Mesenchymal stem cell (in vitro differentiated cells and primary cell): ENCODE measurements at regions not wholly inside any gene's neighbourhood (a gene's known extent, or its start where the extent isn't known, plus 50 kb on each side); places are given as distances from the start of the nearest gene placed in this dataset.

Experiments used
- DNase-seq: peaks from one replicate; pipeline ENCODE4 v3.0.0-alpha.2; 2013
- H2AFZ ChIP-seq: one replicate; pipeline ENCODE4 v1.6.1; 2013; ENCODE audit warnings: low read depth, mild to moderate bottlenecking, control low read depth, inconsistent platforms, low read length, moderate library complexity
- H2AK5ac ChIP-seq: 2 replicates; pipeline ENCODE4 v1.6.1; 2013; ENCODE audit warnings: low read length, moderate library complexity, mild to moderate bottlenecking, inconsistent platforms; ENCODE audit not compliant: severe bottlenecking
- H2BK120ac ChIP-seq: one replicate; pipeline ENCODE4 v1.6.1; 2013; ENCODE audit warnings: low read depth, mild to moderate bottlenecking, inconsistent platforms, low read length, moderate library complexity
- H2BK12ac ChIP-seq, 2 experiments: one replicate each; pipeline ENCODE4 v1.6.1; 2013; ENCODE audit warnings: inconsistent platforms in 2 of 2, low read length in 2 of 2, mild to moderate bottlenecking in 2 of 2, moderate library complexity in 2 of 2, control low read depth in 1 of 2
- H2BK15ac ChIP-seq: one replicate; pipeline ENCODE4 v1.6.1; 2013; ENCODE audit warnings: mild to moderate bottlenecking, low read depth, inconsistent platforms; ENCODE audit not compliant: poor library complexity, severe bottlenecking
- H2BK5ac ChIP-seq: 2 replicates; pipeline ENCODE4 v1.6.1; 2013; ENCODE audit warnings: low read depth, mild to moderate bottlenecking, low read length, control low read depth, inconsistent platforms; ENCODE audit not compliant: poor library complexity, severe bottlenecking
- H3K14ac ChIP-seq, 2 experiments: one replicate each; pipeline ENCODE4 v1.6.1; 2013; ENCODE audit warnings: inconsistent platforms in 2 of 2, low read length in 2 of 2, control low read depth in 1 of 2, mild to moderate bottlenecking in 1 of 2, moderate library complexity in 1 of 2
- H3K18ac ChIP-seq, 2 experiments: one replicate each; pipeline ENCODE4 v1.6.1; 2013; ENCODE audit warnings: inconsistent platforms in 2 of 2, low read length in 2 of 2, control low read depth in 1 of 2, low read depth in 1 of 2, mild to moderate bottlenecking in 1 of 2
- H3K23ac ChIP-seq, 2 experiments: one replicate each; pipeline ENCODE4 v1.6.1; 2013; ENCODE audit warnings: inconsistent platforms in 2 of 2, low read length in 2 of 2, mild to moderate bottlenecking in 2 of 2, moderate library complexity in 2 of 2, control low read depth in 1 of 2
- H3K27ac ChIP-seq: 2 replicates; pipeline ENCODE4 v1.5.1; 2013; ENCODE audit warnings: mild to moderate bottlenecking, moderate library complexity, low read length, control low read depth, inconsistent platforms; ENCODE audit not compliant: poor library complexity, severe bottlenecking
- H3K27me3 ChIP-seq, 2 experiments: 2 replicates each; pipeline versions ENCODE4 v1.6.1 to v1.7.0; 2013; ENCODE audit warnings: low read length in 2 of 2, mild to moderate bottlenecking in 2 of 2, moderate library complexity in 2 of 2, control low read depth in 1 of 2, inconsistent platforms in 1 of 2; ENCODE audit not compliant: control insufficient read depth in 1 of 2, insufficient read depth in 1 of 2
- H3K36me3 ChIP-seq, 2 experiments: 2 replicates each; pipeline versions ENCODE4 v1.6.1 to v1.7.0; 2013; ENCODE audit warnings: low read length in 2 of 2, control low read depth in 1 of 2, inconsistent platforms in 1 of 2, low read depth in 1 of 2, mild to moderate bottlenecking in 1 of 2; ENCODE audit not compliant: insufficient read depth in 2 of 2, control insufficient read depth in 1 of 2
- H3K4ac ChIP-seq, 2 experiments: one replicate each; pipeline ENCODE4 v1.6.1; 2013; ENCODE audit warnings: inconsistent platforms in 2 of 2, low read length in 2 of 2, mild to moderate bottlenecking in 2 of 2, moderate library complexity in 2 of 2, control low read depth in 1 of 2, low read depth in 1 of 2
- H3K4me1 ChIP-seq: 2 replicates; pipeline ENCODE4 v1.6.1; 2013; ENCODE audit warnings: low read depth, low read length, control low read depth; ENCODE audit not compliant: control insufficient read depth, insufficient read depth
- H3K4me2 ChIP-seq: 2 replicates; pipeline ENCODE4 v1.6.1; 2013; ENCODE audit warnings: low read length, mild to moderate bottlenecking, inconsistent platforms; ENCODE audit not compliant: poor library complexity, severe bottlenecking
- H3K4me3 ChIP-seq, 2 experiments: 2 replicates each; pipeline versions ENCODE4 v1.5.1 to v1.7.0; 2013; ENCODE audit warnings: low read length in 2 of 2, mild to moderate bottlenecking in 2 of 2, control low read depth in 1 of 2, low read depth in 1 of 2; ENCODE audit not compliant: insufficient read depth in 1 of 2
- H3K79me1 ChIP-seq: replicated peaks from 2 replicates; pipeline ENCODE4 v1.6.1; 2013; ENCODE audit warnings: mild to moderate bottlenecking, control low read depth, low read length, inconsistent platforms; ENCODE audit not compliant: poor library complexity, severe bottlenecking
- H3K9ac ChIP-seq: 2 replicates; pipeline ENCODE4 v1.7.0; 2013; ENCODE audit warnings: mild to moderate bottlenecking, low read length, moderate library complexity
- H3K9me3 ChIP-seq: 2 replicates; pipeline ENCODE4 v1.7.0; 2013; ENCODE audit warnings: mild to moderate bottlenecking, low read length; ENCODE audit not compliant: control insufficient read depth
- H4K8ac ChIP-seq: one replicate; pipeline ENCODE4 v1.6.1; 2013; ENCODE audit warnings: inconsistent platforms, mild to moderate bottlenecking, low read length, moderate library complexity
- H4K91ac ChIP-seq: one replicate; pipeline ENCODE4 v1.6.1; 2013; ENCODE audit warnings: mild to moderate bottlenecking, low read length, inconsistent platforms
- WGBS: methylation state at CpG from one replicate; pipeline ENCODE4 v1.1.7; 2013; ENCODE audit warnings: mixed read lengths; 5-methylcytosine and 5-hydroxymethylcytosine counted together

- no peaks in the 10 kb centered on the region for H3K9me3 ChIP-seq
- H2AFZ ChIP-seq: no peak overlapping the region
- H3K79me1 ChIP-seq: no peaks in the 10 kb centered on the region
- no peak overlapping the region for H3K4ac ChIP-seq
- H2BK5ac ChIP-seq: no peak overlapping the region
- H3K4me3 ChIP-seq: no peak overlapping the region
- no peaks in the 10 kb centered on the region for H3K4me1 ChIP-seq
- no peak for DNase-seq
- no peak overlapping the region for H2BK12ac ChIP-seq
- no peak overlapping the region for H3K18ac ChIP-seq
- over 99% methylated on average over 4 of the region's 4 CpGs for WGBS
- no peak overlapping the region for H4K91ac ChIP-seq
- H2BK120ac ChIP-seq: no peak overlapping the region
- no peak overlapping the region for H3K4me2 ChIP-seq
- no peaks in the 10 kb centered on the region for H3K36me3 ChIP-seq
- H2BK15ac ChIP-seq: no peak overlapping the region
- no peak overlapping the region for H3K27ac ChIP-seq
- H3K14ac ChIP-seq: no peak overlapping the region
- H2AK5ac ChIP-seq: no peak overlapping the region
- no peak overlapping the region for H3K9ac ChIP-seq
- no peak overlapping the region for H3K23ac ChIP-seq
- H4K8ac ChIP-seq: no peak overlapping the region
- H3K27me3 ChIP-seq: no peaks in the 10 kb centered on the region
Observed at GRCh38 chr16:56050916-56051315, 140.4 kb upstream of the GNAO1 start.

- H2AFZ ChIP-seq: no peak overlapping the region
- H3K4ac ChIP-seq: no peak overlapping the region
- H2BK120ac ChIP-seq: no peak overlapping the region
- no peaks in the 10 kb centered on the region for H3K4me1 ChIP-seq
- no peaks in the 10 kb centered on the region for H3K9me3 ChIP-seq
- H3K27me3 ChIP-seq: peaks cover 0 to 2% of the 10 kb centered on the region in 2 experiments
- no peak overlapping the region for H3K4me2 ChIP-seq
- no peak overlapping the region for H2BK5ac ChIP-seq
- no peak overlapping the region for H4K91ac ChIP-seq
- no peak overlapping the region for H3K4me3 ChIP-seq
- no peak overlapping the region for H3K9ac ChIP-seq
- H3K23ac ChIP-seq: no peak overlapping the region
- DNase-seq: no peak
- no peak overlapping the region for H2BK15ac ChIP-seq
- no peak overlapping the region for H3K14ac ChIP-seq
- H2AK5ac ChIP-seq: no peak overlapping the region
- no peaks in the 10 kb centered on the region for H3K36me3 ChIP-seq
- H2BK12ac ChIP-seq: no peak overlapping the region
- no peaks in the 10 kb centered on the region for H3K79me1 ChIP-seq
- H3K18ac ChIP-seq: no peak overlapping the region
- WGBS: 78% methylated on average over 5 of the region's 6 CpGs
- no peak overlapping the region for H3K27ac ChIP-seq
- H4K8ac ChIP-seq: no peak overlapping the region
Observed at GRCh38 chr16:56048425-56049105, 142.7 kb upstream of the GNAO1 start.

- H3K27me3 ChIP-seq: peaks cover 0 to 3% of the 10 kb centered on the region in 2 experiments
- no peaks in the 10 kb centered on the region for H3K79me1 ChIP-seq
- H3K14ac ChIP-seq: no peak overlapping the region
- no peak overlapping the region for H2AK5ac ChIP-seq
- no peak for DNase-seq
- H3K4ac ChIP-seq: no peak overlapping the region
- no peak overlapping the region for H2BK15ac ChIP-seq
- 59% methylated on average over 3 of the region's 4 CpGs for WGBS
- H3K36me3 ChIP-seq: no peaks in the 10 kb centered on the region
- no peak overlapping the region for H3K27ac ChIP-seq
- H4K8ac ChIP-seq: no peak overlapping the region
- no peak overlapping the region for H2BK12ac ChIP-seq
- no peaks in the 10 kb centered on the region for H3K4me1 ChIP-seq
- H3K4me3 ChIP-seq: no peak overlapping the region
- no peak overlapping the region for H3K9ac ChIP-seq
- no peak overlapping the region for H3K23ac ChIP-seq
- H3K18ac ChIP-seq: no peak overlapping the region
- no peak overlapping the region for H4K91ac ChIP-seq
- no peaks in the 10 kb centered on the region for H3K9me3 ChIP-seq
- no peak overlapping the region for H2BK5ac ChIP-seq
- no peak overlapping the region for H2AFZ ChIP-seq
- H2BK120ac ChIP-seq: no peak overlapping the region
- no peak overlapping the region for H3K4me2 ChIP-seq
Observed at GRCh38 chr16:56047307-56048234, 143.7 kb upstream of the GNAO1 start.

GRCh38 chr16:56042416-56042815, 148.9 kb upstream of the GNAO1 start:
- Histone ChIP-seq H3K23ac (no peak overlapping the region), H2AK5ac (no peak overlapping the region), H3K4me1 (no peaks in the 10 kb centered on the region), H4K91ac (no peak overlapping the region), H2BK5ac (no peak overlapping the region), H4K8ac (no peak overlapping the region), H3K14ac (no peak overlapping the region), H3K4me2 (no peak overlapping the region), H3K36me3 (no peaks in the 10 kb centered on the region), H2BK120ac (no peak overlapping the region), H3K79me1 (no peaks in the 10 kb centered on the region), H3K9me3 (peaks cover 3% of the 10 kb centered on the region), H3K4me3 (no peak overlapping the region), H3K9ac (no peak overlapping the region), H2BK15ac (no peak overlapping the region), H3K27ac (no peak overlapping the region), H3K18ac (no peak overlapping the region), H2BK12ac (no peak overlapping the region), H3K4ac (no peak overlapping the region), H3K27me3 (peaks cover 0 to 3% of the 10 kb centered on the region in 2 experiments), H2AFZ (no peak overlapping the region)
- DNase-seq: no peak
- 70% methylated on average over 4 of the region's 4 CpGs for WGBS
